HepG2 (cell line): ENCODE measurements at regions not wholly inside any gene's neighbourhood (a gene's known extent, or its start where the extent isn't known, plus 50 kb on each side); places are given as distances from the start of the nearest gene placed in this dataset.

Experiments used
- BCLAF1 ChIP-seq: fragments of 450-650 bp; IDR thresholded peaks from 2 replicates; pipeline ENCODE4 v1.6.1; 2017; ENCODE audit warnings: mild to moderate bottlenecking
- DPF2 ChIP-seq: sonication (generic); formaldehyde crosslinking; IDR thresholded peaks from 2 replicates; pipeline ENCODE4 v1.4.0; 2020; ENCODE audit warnings: mild to moderate bottlenecking, low read depth, missing genetic modification reagents, borderline replicate concordance
- ESRRA ChIP-seq: sonication (generic); formaldehyde crosslinking; IDR thresholded peaks from 2 replicates; pipeline ENCODE4 v1.5.1; 2020; ENCODE audit warnings: mild to moderate bottlenecking, low read depth, missing genetic modification reagents
- FOSL1 ChIP-seq: sonication (generic); formaldehyde crosslinking; IDR thresholded peaks from 2 replicates; pipeline ENCODE4 v1.9.0; 2021; ENCODE audit warnings: missing genetic modification reagents, borderline replicate concordance
- FOXP1 ChIP-seq, 2 experiments: fragments of 450-650 bp in 1 of 2; IDR thresholded peaks; 2 replicates each; pipeline ENCODE4 v1.6.1; 2017 to 2018; ENCODE audit warnings: antibody characterized with exemption in 1 of 2
- GZF1 ChIP-seq: sonication (generic); formaldehyde crosslinking; IDR thresholded peaks from 2 replicates; pipeline ENCODE4 v1.5.1; 2020; ENCODE audit warnings: mild to moderate bottlenecking, missing genetic modification reagents
- HMG20A ChIP-seq: IDR thresholded peaks from 2 replicates; pipeline ENCODE4 v1.6.1; 2016; ENCODE audit warnings: borderline replicate concordance
- HMGA1 ChIP-seq: sonication (generic); formaldehyde crosslinking; conservative IDR thresholded peaks from 2 replicates; pipeline ENCODE4 v1.4.0; 2020; ENCODE audit warnings: missing genetic modification reagents
- KDM3A ChIP-seq: IDR thresholded peaks from 2 replicates; pipeline ENCODE4 v1.6.1; 2018; ENCODE audit warnings: low read depth, missing compliant biosample characterization
- MYC ChIP-seq: sonication (generic); formaldehyde crosslinking; IDR thresholded peaks from 2 replicates; pipeline ENCODE4 v1.9.0; 2021; ENCODE audit warnings: missing genetic modification reagents, borderline replicate concordance
- TFAP4 ChIP-seq: sonication (generic); IDR thresholded peaks from 2 replicates; pipeline ENCODE4 v1.6.1; 2016; ENCODE audit warnings: low read depth, borderline replicate concordance
- TRIM22 ChIP-seq: fragments of 450-650 bp; IDR thresholded peaks from 2 replicates; pipeline ENCODE4 v1.6.1; 2017
- ZNF34 ChIP-seq: sonication (generic); formaldehyde crosslinking; IDR thresholded peaks from 2 replicates; pipeline ENCODE4 v1.4.0; 2020; ENCODE audit warnings: mild to moderate bottlenecking, missing genetic modification reagents, borderline replicate concordance
- ZNF343 ChIP-seq: sonication (generic); formaldehyde crosslinking; IDR thresholded peaks from 2 replicates; pipeline ENCODE4 v1.4.0; 2020; ENCODE audit warnings: mild to moderate bottlenecking, missing genetic modification reagents
- ZNF460 ChIP-seq: sonication (generic); formaldehyde crosslinking; IDR thresholded peaks from 2 replicates; pipeline ENCODE4 v1.5.1; 2020; ENCODE audit warnings: missing genetic modification reagents, mild to moderate bottlenecking, borderline replicate concordance
- ZNF563 ChIP-seq: sonication (generic); formaldehyde crosslinking; IDR thresholded peaks from 2 replicates; pipeline ENCODE4 v1.8.0; 2022; ENCODE audit warnings: mild to moderate bottlenecking, moderate library complexity, missing genetic modification reagents
- ZNF644 ChIP-seq: IDR thresholded peaks from 2 replicates; pipeline ENCODE4 v1.6.1; 2016; ENCODE audit warnings: low read depth
- ZNF670 ChIP-seq: sonication (generic); formaldehyde crosslinking; IDR thresholded peaks from 2 replicates; pipeline ENCODE4 v1.8.0; 2022; ENCODE audit warnings: mild to moderate bottlenecking, missing genetic modification reagents, borderline replicate concordance
- TF ChIP-seq, protein P1 (sequence below): IDR thresholded peaks from 2 replicates; pipeline ENCODE4 v1.6.1; 2012; ENCODE audit warnings: inconsistent platforms

DNA sequence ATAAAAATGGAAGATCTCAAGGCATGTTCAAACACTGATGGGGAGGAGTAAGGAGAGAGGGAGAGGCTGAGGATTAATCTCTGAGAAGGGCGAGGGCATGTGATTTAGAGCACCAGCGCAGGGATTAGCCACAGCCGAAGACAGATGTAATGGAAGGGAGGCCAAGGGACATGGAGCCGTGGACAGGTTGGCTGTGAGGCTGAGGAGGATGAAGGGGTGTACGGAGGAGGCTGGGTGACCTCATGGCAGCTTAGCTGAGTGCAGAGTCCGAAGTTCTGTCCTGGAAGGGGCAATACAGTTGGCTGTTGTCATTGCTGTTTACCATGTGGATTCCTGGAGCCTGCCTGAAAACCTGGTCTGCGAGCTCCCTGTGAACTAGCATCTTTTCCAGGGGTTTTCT lies 342.8 kb downstream of the RPS6KC1 start (continued):
- TF ChIP-seq MYC (CRISPR knock-in tag) (peak; percentile 85), ZNF644 (peak; percentile 89), ZNF34 (no peak), DPF2 (CRISPR knock-in tag) (no peak), GZF1 (CRISPR knock-in tag) (no peak), HMG20A (CRISPR knock-in tag) (peak; percentile 64; the same call in 1 of the 2 replicates), FOXP1 (IDR thresholded peaks at IDR 0.05) (peak; percentile 66), FOXP1 (CRISPR knock-in tag; IDR thresholded peaks at IDR 0.05) (peak; percentile 89), ZNF670 (CRISPR knock-in tag) (no peak), TRIM22 (no peak), HMGA1 (CRISPR knock-in tag) (no peak), BCLAF1 (no peak), FOSL1 (no peak), KDM3A (0 out of 2 replicates have a peak, but pooled peaks have one; percentile 33), ZNF563 (CRISPR knock-in tag) (no peak), TFAP4 (peak; percentile 12; the same call in 1 of the 2 replicates), ZNF343 (CRISPR knock-in tag) (no peak), ESRRA (CRISPR knock-in tag) (peak; percentile 81), ZNF460 (CRISPR knock-in tag) (peak; percentile 56)
- TF ChIP-seq, protein P1, sequence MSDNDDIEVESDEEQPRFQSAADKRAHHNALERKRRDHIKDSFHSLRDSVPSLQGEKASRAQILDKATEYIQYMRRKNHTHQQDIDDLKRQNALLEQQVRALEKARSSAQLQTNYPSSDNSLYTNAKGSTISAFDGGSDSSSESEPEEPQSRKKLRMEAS: peak; percentile 80
